HG02938 (cell line): ENCODE measurements at regions not wholly inside any gene's neighbourhood (a gene's known extent, or its start where the extent isn't known, plus 50 kb on each side); places are given as distances from the start of the nearest gene placed in this dataset.
A peak's percentile ranks its signal among the peaks of the same experiment; 100 is the strongest.
"Not testable (repeated sequence)": the region's sequence is repeated elsewhere in the genome, so short reads cannot be mapped to it uniquely, and the experiment has no call there.

Experiments
- ATAC-seq: cut with Tn5 transposase; IDR thresholded peaks from one replicate; pipeline ENCODE4 v1.9.1; 2021; ENCODE audit warnings: mild to moderate bottlenecking, moderate library complexity; ENCODE audit not compliant: unreplicated experiment

DNA sequence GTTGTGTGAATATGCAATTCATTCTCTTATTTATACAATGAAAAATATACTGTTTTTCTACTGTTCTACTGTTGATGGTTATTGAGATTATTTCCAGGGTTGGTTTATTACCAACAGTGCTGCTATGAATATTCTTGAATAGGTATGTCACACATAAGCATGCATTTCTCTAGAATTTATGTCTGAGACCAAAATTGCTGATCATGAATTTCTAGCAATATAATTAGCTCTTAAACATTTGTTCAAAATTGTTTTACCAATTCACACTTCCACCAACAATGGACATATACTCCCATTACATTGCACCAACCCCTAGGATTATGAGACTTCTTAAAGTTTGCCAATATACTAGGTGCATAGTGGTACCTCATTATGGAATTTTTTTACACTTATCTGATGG is 164.1 kb upstream of the KCNQ5 start:
- ATAC-seq, result no peak

DNA sequence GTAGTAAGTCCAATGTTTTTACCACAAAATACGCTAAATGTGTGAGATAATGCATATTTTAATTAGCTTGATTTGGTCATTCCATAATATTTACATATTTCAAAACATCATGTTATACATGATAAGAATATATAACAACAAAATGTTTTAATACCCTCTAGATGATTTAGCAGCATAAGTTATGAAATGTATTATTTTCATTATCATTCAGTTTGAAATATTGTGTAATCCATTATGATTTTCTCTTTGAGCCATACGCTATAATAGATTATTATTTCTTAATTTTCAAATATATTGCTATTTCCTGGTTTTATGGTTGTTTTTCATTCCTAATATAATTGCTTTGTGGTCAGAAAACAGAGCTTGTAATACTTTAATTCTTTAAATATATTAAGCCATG is 163.3 kb upstream of the KCNQ5 start:
- ATAC-seq, result no peak

DNA sequence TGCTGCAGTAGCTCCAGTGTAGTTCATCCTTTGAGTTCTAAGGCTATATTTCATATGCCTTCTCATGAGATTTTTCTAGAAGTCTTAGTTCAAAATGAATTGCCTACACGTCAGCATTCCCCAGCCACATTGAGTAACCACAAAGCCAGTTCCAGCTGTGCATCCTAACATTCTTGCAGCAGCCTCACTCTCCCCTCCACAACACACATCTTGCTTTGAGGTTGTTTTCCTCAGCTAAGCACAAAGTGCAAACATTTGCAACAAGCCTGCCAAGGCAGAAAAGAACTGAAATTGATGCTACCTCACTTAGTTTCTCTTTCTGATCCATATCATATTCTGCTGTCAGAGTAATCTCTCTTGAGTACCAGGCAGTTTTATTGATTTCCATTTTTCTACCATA is 160.7 kb upstream of the KCNQ5 start:
- no peak for ATAC-seq

DNA sequence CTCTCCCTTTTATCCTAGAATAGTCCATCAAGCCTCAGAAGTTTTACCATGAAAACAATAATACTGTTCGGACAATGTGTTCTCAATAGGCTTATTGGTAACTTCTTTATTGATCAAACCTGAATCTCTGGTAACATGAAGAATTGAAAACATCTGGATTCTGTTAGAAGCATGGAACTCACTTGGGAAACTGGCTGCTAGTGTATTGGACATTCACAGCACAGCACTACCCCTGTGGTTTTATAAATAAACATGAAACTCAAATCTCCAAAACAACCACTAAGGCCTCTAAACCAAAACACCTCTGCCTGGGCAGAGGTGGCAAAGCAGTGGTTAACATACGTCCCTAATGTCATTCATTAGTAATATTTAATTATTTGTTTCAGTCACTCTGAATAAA is 157.6 kb upstream of the KCNQ5 start:
- no peak for ATAC-seq

DNA sequence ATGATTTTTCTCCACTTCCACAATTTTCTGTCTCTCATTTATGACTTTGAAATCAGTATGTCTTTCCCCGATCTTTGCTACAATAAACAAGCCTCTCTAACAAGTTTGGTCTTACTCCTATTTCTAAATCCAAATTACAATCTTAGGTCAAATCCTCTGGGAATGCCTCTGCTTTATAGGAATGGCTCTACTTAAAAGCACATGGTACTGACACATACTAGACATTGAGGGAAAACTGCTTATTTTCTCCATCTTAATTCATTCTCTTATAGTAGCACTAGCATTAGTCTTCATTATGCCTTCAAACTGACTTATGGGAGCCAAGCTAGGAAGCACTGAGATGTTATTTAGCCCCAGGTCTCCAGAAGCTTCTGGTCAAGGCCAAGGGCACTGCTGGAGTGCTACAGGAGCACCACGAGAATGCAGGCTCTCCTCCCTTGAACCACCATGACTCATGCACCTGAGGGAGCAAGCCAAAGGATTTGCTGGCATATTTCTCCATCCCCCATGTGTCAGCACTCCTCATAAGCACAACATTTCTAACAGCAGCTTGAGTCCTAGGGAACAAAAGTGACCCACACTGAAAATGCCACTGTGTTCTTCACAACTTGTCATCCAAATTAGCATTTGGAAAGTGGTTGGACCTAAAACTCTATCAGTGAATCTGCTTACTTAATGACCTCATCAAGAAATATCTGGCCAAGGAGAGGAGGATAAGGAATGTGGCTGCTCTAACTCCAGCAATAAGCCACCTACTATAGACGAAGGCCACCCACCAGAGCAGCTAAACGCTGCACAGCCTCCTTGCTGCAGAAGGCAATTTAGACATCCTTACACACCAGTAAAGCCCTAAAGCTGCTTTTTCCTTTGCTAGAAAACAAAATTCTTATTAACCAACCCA is 156.8 kb upstream of the KCNQ5 start:
- no peak for ATAC-seq

GRCh38 chr6:72466471-72466870 is 155.4 kb upstream of the KCNQ5 start:
- ATAC-seq, result no peak

DNA sequence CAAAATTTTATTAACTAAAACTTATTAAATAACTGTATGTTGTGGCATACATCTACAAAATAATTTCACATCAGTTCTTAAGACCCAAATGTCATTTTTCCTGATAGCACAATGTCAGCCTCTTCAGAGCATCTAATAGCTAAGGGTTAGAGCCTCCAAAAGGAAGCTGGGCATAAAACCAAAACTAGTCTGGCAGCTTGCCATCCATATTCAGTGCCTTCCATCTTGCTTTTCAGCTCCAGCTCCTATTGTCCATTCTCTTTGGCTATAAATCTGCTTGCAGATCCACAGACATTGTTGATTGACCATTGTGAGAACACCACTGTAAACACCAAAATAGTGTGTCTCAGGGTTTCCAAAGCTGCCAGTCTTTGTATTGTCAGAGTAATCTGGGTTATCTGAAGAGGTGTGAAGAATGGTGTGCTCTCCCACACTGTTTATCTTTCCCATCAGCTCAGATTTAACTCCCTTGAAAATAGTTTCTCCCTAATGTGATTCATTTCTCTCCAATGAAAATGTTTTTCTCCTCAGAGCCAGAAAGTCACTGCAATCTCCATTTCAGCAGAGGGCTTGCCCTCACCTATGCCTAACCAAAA is 154.8 kb upstream of the KCNQ5 start:
- no peak for ATAC-seq

DNA sequence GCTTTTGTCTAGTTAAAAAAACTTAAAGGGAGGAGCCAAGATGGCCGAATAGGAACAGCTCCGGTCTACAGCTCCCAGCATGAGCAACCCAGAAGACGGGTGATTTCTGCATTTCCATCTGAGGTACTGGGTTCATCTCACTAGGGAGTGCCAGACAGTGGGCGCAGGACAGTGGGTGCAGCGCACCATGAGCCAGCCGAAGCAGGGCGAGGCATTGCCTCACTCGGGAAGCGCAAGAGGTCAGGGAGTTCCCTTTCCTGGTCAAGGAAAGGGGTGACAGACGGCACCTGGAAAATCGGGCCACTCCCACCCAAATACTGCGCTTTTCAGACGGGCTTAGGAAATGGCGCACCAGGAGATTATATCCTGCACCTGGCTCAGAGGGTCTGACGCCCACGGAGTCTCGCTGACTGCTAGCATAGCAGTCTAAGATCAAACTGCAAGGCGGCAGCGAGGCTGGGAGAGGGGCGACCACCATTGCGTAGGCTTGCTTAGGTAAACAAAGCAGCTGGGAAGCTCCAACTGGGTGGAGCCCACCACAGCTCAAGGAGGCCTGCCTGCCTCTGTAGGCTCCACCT is 152.4 kb upstream of the KCNQ5 start:
- ATAC-seq, result not testable (repeated sequence)

DNA sequence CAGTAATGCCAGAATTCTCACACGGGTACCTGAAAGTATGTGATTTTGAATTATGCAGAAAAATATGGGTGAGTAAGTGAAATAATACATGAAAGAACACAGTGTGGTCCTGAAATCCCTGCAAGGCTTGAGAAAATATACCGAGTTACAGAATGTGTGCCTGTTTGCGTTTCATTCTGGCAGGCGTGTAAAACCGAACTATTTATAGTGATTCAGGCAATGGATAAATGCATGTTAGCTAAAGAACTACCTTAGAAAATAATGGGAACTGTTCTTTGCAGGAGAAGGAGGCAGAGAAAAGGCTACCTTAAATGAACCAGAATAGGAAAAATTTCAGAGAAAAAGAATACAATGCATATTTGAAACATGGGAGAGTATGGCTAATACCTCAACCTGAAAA is 145.8 kb upstream of the KCNQ5 start:
- ATAC-seq, result no peak

DNA sequence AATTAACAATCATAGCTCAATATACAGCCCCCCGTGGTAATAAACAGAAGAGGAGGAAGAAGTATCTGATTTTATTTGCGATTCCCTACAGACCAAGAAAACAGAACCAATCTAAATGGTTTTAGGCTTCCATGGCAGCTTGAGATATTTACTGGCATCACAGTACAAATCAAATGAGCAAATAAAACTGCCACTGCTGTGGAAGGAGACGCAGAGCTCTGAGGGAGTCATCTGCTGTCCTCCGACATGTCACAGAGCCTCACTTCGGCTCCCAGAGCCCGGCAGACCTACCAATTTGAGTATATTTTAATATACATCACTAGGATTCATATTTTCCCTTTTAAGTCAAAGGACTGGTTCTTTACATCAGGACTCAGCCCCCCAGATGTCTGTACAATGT is 145.2 kb upstream of the KCNQ5 start:
- ATAC-seq, result no peak

GRCh38 chr6:72495441-72495840 is 126.4 kb upstream of the KCNQ5 start:
- ATAC-seq, result no peak

GRCh38 chr6:72497186-72497585 is 124.7 kb upstream of the KCNQ5 start:
- ATAC-seq, result no peak

DNA sequence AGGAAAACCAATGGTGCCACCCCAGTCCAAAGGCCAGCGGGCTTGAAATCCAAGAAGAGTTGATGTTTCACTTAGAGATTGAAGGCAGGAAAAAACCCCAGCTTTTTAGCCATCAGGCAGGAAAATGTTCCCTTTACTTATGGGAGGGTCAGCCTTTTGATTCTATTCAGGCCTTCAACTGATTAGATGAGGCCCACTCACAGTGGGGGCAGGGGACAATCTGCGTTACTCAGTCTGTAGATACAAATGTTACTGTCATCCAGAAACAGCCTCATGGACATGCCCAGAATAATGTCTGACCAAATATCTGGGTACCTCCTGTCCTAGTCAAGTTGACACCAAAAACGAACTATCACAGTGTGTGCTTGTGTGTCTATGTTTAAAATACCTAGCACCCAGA is 121.2 kb upstream of the KCNQ5 start:
- no peak for ATAC-seq

DNA sequence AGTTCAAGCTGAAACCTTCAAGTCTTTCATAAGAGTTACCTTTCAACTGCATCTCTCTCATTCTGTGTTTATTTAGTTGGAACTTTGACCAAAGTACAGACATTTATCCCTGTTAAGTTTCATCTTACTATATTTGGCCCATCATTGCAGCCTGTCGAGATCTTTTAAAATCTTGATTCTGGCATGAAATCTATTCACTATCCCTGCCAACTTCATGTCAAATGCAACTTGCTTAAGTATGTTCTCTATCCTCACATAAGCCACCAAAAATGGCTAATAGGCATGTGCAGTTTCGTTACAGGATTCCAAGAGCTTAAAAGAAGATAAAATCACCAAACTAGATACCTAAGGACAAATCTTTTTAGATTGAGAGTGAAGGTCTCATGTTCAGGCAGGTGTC is 117.5 kb upstream of the KCNQ5 start:
- no peak for ATAC-seq

DNA sequence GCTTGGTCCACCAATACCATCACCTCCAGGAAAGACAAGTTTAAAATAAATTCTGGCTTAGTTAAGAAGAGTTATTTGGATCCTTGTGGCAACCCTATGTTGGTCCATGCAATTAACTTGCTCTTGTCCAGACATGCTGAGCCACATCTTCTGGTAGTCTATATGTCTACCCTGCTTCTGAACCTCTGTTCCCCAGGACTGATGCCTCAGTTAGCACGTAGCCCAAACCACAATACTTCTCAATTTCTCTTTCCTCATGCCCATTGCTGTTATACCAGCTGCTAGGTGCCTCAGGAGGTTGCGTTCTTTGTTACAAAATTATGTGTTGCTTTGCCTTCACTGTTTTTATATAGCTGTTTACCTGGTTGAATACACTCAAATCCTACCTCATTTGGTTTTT is 116.4 kb upstream of the KCNQ5 start:
- no peak for ATAC-seq

DNA sequence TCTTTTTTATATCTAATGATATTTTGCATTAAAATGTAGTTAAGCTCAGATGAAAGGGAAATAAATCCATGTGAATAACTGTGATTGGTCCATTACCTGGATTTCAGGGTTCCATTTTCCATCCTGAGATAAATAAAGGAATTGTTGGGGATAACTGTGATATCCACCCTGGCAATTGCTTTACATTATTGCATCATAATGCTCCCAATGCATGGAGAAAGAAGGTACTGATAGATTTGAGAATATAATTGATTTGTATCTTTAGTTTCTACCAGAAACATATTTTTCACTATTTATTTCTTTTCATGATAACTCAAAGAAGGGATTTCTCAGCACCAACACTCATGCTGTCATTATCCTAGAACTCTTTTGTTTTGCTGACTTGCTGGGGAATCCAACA is 102.0 kb upstream of the KCNQ5 start:
- no peak for ATAC-seq

GRCh38 chr6:72521684-72522083 is 100.2 kb upstream of the KCNQ5 start:
- no peak for ATAC-seq

GRCh38 chr6:72522735-72523141 is 99.1 kb upstream of the KCNQ5 start:
- ATAC-seq, result peak; percentile 66

DNA sequence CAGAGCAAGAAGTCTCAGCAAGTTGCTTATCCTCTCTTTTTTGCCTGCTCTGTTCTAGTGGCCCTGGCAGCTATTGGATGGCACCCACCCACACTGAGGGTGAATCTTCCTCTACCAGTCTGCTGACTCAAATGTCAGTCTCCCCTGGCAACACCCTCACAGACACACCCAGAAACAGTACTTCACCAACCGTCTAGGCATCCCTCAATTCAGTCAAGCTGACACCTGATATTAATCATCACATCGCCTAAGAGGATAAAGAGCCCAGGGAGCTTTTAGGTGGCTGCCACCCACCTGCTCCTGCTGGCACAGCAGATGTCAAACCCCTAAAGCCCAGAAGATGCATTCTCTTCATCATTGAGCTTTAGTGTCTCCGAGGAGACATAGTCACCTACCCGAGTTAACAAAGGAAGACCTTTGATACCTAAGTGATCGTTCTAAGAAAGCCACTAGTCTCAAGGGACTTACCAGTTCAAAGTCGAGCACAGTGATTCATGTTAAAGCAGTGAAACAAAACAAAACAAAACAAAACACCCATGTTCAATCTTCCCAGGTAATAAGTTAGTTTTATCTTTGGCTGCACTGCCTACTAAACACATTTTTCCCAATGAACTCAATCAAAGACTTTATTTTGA is 97.7 kb upstream of the KCNQ5 start:
- ATAC-seq, result peak; percentile 78

DNA sequence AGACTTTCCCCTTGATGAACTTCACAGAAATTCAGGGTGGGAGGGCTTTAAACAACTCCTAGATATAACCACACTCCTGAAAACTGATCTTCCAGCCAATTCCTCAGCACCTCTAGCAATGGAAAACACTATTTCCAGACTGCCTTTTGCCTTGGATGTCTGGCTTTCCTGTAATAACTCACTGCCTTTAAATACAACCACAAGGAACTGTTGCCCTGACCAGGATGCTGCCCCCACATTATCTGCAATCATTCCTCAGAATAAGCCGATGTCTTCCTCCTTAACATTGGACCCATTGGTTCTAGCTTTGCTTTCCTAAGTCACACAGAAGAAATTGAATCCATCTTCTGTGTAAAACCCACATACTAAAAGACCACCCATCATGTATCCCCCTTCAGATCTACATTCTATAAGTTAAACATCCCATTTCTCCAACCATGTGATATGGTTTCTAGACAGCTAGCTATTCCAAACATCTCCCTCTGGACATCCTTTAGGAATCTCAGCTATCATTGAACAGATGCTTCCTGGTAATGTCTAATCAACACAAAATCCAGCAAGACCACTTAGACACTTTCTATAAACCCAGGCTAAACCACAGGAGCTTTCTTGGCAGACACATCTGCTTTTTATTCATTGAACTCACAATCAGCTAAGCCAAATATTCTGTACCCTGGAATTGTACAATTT is 95.9 kb upstream of the KCNQ5 start:
- no peak for ATAC-seq

GRCh38 chr6:72530152-72530551 is 91.7 kb upstream of the KCNQ5 start:
- no peak for ATAC-seq
